ENCODE measurements at regions not wholly inside any gene's neighbourhood (a gene's known extent, or its start where the extent isn't known, plus 50 kb on each side); places are given as distances from the start of the nearest gene placed in this dataset.
"Not testable (repeated sequence)": the region's sequence is repeated elsewhere in the genome, so short reads cannot be mapped to it uniquely, and the experiment has no call there.

DNA sequence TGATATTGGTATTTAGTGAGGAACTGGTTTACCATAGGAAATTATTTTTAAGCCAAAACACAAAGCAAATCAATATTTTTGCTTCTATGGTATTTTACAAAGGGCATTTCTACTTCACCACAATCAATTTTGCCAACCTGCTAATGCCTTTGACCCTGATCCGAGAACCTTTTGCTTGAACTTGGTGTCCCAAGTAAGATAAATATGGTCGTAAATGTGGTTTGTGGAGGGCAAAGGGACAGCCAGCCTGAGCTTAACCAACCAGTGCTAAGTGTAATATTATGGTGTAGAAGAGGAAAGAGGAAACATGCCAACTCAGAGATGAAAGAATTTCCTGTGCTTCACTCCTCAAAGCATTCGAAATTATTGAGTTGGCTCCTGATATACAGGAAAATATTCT is 148.4 kb downstream of the C3orf38 start:
- no peak for FAIRE-seq

DNA sequence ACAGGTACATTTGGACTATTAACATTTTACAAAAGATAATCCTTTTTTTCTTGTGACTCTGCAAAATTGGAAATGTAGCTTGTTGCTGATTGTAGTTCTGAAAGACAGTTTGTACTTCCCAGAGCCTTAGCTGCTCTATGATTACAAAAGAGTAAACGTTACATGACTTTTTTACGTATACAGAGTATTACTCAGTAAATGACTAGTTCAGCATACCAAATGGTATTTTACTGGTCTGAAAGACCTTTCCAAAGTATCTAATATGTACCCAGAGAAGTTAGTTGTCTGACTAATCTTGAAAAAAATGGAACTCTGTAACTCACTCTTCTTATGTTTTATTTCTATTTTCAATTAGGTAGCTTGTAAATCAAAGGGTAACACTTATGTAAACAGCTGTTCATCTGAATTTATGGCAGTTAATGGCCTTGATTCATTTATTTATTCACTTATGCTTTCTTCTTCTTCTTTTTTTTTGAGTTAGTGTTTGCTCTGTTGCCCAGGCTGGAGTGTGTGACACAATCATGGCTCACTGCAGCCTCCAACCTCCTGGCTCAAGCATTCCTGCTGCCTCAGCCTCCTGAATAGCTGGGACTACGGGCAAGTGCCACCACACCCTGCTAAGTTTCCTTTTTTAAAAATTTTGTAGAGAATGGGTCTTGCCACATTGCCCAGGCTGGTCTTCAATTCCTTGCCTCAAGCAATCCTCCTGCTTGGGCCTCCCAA is 151.7 kb downstream of the C3orf38 start:
- FAIRE-seq, result no peak

DNA sequence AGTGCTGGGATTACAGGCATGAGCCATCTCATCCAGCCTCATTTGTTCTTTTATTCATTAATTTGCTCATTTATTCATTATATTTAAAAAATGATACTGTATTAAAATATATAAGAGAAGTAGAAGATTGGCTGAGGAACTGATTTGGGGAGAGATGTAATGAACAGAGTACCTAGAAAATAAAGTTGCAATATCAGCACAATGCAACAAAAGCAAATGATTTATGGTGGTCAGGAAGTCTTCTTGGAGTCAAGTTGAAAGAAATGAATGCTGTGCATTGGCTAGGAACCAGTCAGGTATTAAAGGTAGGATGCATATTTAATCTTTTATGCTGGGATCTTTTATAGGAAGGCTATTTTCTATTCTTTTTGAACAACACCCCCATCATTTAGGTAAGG is 152.2 kb downstream of the C3orf38 start:
- FAIRE-seq, result no peak

DNA sequence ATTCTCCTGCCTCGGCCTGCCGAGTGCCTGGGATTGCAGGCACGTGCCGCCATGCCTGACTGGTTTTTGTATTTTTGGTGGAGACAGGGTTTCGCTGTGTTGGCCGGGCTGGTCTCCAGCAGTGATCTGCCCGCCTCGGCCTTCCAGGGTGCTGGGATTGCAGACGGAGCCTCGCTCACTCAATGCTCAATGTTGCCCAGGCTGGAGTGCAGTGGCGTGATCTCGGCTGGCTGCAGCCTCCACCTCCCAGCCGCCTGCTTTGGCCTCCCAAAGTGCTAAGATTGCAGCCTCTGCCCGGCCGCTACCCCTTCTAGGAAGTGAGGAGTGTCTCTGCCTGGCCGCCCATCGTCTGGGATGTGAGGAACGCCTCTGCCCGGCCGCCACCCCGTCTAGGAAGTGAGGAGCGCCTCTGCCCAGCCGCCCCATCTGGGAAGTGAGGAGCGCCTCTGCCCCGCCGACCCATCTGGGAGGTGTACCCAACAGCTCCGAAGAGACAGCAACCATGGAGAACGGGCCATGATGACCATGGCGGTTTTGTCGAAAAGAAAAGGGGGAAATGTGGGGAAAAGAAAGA is 153.7 kb downstream of the C3orf38 start:
- FAIRE-seq, result not testable (repeated sequence)

DNA sequence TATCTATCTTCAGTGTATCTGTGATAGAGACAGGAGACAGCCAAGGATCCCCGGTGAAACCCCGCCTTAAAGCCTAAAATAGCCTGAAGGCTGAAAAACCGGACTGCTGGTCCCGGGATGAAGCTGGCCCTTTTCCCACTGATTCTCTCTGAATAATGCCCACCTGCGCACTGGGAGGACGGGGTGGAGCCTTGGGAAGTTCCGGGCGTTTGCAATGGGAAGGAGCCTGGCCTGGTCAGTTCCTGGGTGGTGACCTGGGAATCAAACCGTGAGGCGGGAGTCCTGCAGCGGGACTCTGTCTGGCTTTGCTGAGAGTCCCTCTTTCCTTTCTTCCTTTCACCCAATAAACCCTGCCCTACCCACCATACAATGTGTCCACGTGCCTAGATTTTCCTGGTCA is 157.9 kb downstream of the C3orf38 start:
- no peak for FAIRE-seq

DNA sequence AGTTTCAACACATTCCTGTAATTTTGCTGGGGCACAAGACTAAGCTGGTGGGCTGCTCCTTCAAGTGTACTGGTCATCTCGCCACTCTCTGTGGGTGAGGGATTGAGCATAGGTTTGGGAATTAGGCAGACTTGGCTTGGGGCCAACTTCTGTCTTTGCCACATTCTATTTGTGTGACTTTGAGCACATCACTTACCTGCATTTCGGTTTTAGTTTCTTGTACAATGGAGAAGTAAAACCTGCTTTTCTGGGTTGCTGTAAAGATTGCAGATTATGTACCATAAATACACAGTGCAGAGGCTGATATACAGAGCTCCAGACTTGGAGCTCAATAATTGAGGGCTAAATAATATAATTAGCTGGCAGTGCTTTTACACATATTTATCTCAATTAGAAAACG is 162.1 kb downstream of the C3orf38 start:
- FAIRE-seq, result no peak

DNA sequence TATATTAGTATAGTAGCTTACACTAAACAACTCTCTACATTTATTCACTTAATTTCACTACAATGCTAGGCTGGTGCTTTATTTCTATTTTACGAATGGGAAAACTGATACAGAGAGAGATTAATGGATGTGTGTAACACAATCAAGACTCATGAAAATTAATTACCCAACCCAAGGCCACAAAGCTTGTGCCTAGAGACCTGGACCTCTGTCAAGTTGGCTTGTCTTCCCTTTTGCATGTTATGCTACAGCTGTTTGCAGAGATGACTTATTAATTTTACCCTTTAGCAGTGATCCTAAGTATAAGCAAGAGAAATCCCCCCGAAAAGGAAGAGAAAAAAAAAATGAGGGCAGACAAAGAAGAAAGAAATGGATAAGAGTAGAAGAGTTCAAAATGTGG is 162.5 kb downstream of the C3orf38 start:
- FAIRE-seq, result no peak

DNA sequence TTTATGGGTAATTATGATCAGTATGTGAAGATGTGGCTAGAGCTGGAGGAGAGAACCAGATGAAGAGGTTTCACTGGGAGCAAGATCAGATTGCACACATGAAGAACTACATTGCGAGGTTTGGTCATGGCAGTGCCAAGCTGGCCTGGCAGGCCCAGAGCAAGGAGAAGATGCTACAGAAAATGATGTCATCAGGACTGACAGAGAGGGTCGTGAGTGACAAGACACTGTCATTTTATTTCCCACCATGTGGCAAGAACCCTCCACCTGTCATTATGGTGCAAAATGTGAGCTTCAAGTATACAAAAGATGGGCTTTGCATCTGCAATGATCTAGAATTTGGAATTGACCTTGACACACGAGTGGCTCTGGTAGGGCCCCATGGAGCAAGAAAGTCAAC is 168.3 kb downstream of the C3orf38 start:
- FAIRE-seq, result no peak

DNA sequence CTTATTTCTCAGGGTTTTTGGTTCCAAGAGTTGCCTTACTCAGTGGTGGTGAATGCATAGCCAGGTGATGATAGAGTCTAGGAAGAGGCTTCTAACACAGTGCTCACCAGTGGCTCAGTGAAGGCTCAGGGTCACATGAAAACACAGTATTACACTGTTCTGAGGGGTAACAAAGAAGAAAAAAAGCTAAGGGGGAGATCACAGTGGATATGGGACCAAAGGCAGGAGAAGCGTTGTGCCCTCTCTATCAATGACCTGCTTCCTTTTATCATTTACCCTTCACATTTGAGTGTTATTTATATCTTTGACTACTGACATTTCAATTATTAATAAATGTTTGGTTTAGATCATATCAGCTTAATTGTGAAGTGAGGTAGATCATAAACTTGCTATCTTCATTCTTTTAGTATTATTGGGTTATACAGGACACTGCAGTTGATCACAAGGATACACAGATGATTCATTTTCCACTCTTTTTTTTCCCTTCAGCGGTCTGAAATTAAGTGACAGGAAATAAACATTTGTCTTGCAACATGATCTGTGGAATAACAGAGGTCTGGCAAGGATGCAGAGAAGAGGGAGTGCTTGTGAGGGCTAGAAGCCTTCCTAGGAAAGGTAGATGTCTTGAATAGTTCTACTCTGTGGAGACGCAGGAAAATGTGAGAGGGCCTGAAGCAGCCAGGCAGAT is 171.7 kb downstream of the C3orf38 start:
- no peak for FAIRE-seq

DNA sequence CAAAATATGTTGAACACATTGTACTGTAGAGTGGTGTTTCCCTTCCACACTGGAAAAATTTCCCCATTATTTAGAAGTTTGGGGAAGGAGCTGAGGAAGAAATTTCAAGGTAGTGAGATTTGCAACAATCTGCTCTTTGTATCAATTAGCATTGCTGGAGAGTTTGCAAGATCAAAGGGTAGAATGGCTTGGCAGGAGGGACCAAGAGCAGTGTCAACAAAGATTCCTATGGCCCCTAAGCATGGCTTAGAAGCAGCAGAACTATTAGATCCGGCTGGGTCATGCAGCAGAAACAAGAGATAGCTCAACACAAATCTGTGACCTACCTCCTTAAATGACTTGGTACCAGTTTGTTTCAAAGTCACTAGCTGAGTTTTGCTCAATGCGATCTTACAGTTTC is 175.0 kb downstream of the C3orf38 start:
- no peak for FAIRE-seq

DNA sequence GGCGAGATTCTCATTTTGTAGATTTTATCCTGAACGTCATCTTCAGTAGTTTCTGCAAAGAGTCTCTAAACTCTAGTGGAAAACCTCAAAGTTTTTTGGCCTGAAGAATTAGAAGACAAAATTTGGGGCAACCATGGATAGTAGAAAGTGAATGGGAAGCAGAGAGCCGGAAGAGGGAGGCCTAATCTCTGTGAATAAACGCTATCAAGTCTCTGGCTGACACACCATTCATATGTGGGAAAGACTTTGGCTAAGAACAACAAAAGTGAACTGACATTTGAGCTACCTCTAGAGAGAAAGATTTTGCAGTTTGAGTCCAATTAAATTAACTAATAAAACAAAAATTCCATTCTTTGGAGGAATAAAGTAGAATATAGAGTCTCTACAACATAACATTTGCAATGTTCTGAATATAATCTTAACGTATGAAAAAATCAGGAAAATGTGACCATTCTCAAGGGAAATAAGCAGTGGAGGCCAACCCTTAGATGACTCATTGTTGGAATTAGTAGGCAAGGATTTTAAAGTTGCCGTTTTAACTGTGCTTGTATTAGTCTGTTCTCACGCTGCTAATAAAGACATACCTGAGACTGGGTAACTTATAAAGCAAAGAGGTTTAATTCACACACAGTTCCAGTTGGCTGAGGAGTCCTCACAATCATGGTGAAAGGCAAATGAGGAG is 184.6 kb downstream of the C3orf38 start:
- no peak for FAIRE-seq

DNA sequence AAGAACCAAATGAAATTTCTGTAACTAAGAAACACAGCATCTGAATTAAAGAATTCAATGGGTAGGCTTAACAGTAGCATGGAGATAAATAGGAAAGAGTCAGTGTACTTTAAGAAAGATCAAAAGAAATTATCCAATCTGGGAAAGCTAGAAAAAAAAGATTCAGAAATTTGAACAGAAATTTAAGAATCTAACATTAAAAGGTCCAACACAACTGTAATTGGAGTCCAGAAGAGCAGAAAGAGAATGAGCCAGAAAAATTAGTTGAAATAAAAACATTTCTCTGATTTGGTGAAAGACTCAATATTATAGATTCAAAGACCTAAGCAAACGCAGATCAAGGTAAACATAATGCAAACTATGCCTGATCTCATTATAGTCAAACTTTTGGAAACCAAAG is 187.1 kb downstream of the C3orf38 start:
- FAIRE-seq, result no peak

DNA sequence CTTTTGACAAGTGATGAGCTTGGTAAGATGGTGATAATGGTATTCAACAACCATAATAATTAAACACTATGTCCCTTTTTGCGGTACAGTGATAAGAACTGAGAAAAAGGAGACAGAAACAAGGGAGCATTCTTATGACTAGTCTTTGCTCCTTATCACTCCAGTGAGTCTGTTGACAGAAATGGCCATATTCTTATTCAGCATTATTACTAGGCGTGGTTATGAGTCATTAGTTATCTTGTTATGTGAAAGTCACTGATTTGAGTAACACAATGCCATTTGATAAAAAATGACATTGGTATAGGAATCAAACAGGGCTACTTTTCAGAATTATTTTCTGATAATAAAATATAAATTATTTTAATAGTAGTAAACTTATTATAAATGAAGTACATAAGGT is 193.5 kb downstream of the C3orf38 start:
- FAIRE-seq, result no peak

DNA sequence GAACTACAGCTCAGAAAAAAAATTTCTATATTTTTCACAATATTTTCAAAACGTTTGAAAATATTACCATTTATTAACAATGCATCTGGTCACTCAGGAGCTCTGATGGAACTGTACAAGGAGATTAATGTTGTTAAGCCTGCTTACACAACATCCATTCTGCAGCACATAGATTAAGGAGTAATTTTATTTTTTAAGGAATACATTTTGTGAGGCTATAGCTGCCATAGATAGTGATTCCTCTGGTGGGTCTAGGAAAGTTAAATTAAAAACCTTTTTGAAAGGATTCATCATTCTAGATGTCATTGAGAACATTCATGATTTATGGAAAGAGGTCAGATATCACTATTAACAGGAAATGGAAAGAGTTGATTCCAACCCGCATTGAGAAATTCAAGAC is 196.9 kb downstream of the C3orf38 start:
- no peak for FAIRE-seq

DNA sequence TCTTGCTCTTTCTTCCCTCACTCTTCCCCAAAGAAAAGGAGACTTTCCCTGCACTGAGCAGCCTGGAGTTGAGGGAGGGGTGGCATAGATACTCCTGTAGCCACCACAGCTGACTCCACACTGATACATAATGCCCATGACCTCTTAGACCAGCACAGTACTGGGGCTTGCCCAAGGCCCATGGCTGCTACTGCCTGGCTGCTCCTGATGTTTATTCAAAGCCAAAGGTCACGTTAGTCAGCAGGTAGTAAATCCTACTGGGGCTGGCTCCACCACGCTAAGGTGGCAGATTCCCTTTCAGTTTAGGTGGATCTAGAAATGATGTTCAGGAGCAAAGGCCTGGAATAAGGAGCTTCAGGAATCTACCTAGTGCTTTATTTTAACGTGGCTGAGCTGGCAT is 212.7 kb downstream of the C3orf38 start:
- no peak for FAIRE-seq

DNA sequence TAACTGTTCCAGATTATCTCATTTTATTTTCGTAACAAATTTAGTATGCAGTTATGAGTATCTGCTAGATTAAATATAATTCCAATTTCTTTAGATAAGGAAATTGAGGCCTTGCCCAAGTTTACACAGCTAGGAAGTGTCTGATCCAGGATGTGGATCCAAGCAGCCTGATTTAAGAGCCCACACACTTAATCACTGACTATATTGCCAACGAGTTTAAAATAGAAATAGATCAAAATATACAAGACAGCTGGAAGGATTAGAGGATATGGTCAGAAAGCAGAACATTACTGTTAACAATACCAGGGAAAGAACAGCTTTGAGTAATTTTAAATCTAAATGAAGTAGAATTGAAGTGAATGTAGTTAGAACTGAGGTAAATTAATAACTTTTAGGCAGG is 215.2 kb downstream of the C3orf38 start:
- FAIRE-seq, result no peak

DNA sequence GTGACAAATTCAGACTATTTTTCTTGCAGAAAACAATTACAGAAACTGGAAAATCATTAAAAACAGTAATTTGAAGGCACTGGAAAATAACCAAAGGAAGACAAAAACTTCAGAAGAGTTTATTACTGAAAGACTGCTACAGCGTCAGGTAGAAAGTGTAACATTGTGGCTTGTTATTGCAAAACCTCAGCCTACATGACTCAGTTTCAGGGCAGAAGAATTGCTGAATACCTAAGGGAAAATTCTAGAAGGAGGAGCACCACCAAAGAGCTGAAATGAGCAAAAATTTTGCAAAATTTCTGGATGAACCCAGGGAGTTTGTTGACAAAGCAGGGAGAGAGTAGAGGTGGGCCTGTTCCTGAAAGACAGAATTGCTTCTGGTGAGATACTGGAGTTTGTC is 219.6 kb downstream of the C3orf38 start:
- FAIRE-seq, result no peak

DNA sequence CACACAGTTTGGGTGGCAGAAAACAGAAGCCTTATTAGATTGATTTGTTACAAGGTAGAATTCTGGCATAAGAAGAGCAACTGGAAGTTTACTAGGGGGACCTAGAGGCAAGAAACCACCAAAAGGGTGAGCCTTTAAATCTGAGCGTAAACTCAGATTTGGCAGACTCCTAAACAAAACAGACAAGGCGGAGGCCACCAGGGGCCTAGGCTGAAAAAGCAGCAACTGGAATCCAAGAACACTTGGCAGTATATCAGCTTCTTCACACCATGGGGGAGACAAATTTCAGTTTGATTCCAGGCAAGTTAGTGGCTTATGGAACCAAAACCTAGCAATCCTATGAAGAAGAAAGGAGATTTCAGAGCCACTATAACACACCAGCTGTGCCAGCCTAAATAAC is 220.0 kb downstream of the C3orf38 start:
- FAIRE-seq, result no peak

DNA sequence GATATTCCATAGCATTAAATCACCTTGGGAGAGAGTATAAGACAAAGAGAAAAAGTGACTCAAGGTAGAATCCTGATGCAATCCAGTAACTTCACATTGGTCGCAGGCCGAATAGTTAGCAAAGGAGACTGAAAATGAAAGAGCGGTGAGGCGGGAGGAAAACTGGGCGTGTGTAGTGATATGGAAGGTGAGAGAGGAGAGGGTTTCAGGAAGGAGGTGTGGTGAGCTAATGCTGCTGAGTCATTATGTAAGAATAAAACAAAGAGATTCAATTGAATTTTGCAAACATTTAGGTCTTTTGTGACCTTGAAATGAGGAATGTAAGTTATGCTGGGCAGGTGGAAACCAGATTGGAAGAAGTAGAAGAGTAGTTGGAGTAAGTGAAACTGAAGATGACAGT is 235.3 kb downstream of the C3orf38 start:
- no peak for FAIRE-seq

DNA sequence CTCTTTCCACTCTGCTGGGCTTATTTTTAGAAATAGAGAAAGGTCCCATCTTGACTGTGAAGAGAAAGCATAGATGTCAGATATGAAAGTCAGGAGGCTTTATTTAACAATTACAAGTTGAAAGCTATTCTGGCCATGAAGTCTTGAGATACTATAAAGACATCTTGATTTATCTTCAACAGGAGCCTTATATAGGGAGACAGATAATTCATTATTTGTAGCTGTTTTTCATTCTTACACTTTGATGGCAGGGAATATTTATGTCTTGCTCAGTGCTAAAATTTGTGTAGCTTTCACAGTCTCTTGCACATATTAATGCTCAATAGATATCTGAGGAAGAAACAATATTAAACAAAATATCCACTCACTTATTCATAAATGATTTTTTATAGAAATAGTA is 248.8 kb downstream of the C3orf38 start:
- FAIRE-seq, result no peak

DNA sequence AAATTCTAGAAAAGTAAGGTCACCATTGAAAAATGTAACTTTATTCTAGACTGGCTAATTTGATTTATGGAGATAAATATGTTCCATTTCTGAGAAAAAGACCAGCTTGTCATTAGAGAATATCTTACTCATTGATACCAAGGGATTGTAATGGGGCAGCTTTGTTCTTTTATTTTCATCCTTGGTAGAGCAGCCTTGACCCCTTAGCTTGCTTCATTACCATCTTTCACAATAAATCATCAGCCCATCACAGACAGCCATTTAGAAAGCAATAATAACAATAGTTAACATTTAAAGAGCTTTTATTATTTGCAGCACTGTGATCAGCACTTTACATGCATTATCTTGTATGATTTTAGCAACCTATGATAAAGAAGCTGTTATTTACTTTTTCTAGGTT is 253.6 kb downstream of the C3orf38 start:
- FAIRE-seq, result no peak

DNA sequence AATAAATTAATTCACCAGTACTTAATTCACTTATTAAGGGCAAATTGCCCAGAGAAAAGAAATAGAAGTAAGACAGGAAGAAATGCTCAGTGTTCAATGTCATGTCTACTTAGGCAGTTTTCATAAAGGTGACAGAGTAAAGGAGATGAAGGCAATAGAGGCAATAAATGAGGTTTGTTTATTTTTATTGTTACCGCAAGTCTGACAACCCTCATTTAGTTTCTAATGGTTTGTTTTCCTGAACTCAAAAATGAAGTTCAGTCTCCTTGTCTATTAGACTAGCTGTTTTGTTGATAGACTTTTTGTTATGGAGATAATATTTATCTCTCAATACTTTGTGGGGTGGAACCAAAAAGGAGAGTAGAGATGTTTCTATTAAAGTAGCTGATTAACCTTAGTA is 258.3 kb downstream of the C3orf38 start:
- no peak for FAIRE-seq

DNA sequence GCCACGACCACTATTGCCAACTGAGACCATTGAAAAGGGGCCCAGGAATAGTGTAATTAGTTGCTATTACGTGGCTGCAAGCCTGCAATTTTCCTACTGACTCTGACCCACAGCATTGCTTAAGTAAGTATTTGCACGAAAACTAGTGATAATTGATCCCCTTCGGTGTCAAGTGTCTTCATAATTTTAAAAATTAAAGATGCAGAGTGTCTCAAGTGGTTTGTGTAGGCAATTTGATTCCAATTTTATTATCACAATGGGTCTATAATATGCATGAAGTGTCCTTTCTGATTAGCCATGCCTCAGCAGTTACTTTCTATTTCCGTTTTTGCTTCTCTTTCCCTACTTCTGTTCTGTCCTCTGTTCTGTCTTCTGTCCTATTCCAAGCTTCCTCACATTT is 259.2 kb downstream of the C3orf38 start:
- no peak for FAIRE-seq

DNA sequence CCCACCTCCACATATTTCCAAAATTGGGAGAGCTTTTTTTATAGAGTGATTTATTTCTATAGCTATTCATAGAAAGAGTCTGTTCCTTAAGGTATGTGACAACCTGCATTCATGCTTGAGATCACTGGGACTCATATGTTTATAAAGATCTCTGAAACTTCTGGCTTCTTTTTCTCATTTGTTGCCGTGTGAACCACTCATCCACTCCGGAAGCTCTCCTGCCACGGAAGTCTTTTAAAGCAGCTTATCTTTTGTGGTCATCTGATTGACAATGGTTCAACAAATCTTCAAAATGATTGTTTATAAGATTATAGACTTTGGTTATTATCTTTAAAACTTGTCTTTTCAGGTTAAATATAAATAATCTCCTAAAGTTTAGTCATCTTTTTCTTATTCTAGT is 260.5 kb downstream of the C3orf38 start:
- FAIRE-seq, result no peak

Data from islet of Langerhans (tissue), 1 donor.